ENCODE measurements at regions not wholly inside any gene's neighbourhood (a gene's known extent, or its start where the extent isn't known, plus 50 kb on each side); places are given as distances from the start of the nearest gene placed in this dataset.

- DNase-seq (ENCODE audit: low spot score), result no peak
Observed at GRCh38 chr2:42901076-42901640, 108.8 kb upstream of the HAAO start.

- DNase-seq (ENCODE audit: low spot score), result no peak
Observed at GRCh38 chr2:42900289-42900891, 108.0 kb upstream of the HAAO start.

DNA sequence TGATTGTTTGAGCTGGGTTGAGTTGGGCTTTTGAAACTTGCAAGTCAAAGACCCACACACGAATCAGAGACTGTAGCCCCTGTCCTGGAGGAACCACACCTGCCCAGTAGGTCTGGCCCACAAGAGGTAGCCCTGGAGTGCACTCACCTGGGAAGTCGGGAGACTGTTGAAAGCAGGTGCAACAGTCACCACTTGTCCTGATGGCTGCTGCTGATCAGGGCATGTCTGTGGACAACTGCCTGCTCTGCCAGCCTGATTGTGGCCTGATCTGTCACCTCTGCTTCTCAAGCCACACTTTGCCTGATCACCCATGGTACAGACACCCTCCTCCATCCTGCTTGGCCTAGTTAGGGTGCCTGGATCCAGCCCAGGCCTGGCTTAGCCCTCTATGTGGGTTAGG lies 105.0 kb upstream of the HAAO start:
- no peak for DNase-seq (ENCODE audit: low spot score)

DNA sequence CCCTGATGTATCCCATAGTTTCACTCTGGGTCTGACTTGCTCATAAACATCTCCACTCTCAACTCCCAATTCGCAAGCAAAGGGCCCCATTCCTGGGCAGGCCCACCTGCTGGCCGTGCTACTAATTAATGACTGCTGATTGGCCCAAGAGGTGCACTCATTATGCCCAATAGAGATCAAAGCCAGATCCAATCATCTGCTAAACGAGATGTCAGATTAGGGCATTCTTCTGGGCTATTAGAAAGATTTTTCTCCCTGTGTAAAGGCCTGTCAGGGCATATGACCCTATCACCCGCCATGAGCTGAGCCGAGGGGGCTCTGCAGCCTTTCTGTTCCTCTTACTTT lies 103.4 kb upstream of the HAAO start:
- DNase-seq (ENCODE audit: low spot score), result no peak

DNA sequence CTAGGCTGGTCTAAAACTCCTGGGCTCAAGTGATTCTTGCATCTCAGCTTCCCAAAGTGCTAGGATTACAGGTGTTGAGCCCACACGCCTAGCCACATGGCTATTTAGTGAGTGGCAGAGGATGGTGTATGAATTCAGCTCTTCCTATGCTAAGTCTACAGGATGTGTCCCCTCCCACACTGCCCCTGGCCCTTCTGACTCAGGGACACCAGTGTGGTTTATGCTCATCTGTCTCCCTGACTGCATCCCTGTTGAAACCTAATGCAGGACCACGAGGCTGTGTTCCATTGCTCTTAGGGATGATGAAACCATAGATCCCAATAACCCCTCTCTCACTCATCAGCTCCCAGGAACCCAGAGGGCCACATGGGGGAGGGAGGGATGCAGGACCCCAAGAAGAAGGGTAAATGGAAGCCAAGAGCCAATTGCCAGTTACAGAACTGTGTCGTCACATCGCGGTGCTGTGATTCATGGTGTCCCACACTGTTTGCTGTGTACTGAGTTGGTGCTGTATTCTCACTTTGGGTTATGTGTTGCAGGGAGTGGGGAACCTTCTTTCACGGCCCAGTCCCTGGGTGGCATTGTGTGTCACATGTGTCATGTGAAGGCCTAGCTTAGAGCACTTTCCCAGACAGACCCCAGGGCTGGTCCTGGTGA lies 102.9 kb upstream of the HAAO start:
- DNase-seq (ENCODE audit: low spot score), result no peak

DNA sequence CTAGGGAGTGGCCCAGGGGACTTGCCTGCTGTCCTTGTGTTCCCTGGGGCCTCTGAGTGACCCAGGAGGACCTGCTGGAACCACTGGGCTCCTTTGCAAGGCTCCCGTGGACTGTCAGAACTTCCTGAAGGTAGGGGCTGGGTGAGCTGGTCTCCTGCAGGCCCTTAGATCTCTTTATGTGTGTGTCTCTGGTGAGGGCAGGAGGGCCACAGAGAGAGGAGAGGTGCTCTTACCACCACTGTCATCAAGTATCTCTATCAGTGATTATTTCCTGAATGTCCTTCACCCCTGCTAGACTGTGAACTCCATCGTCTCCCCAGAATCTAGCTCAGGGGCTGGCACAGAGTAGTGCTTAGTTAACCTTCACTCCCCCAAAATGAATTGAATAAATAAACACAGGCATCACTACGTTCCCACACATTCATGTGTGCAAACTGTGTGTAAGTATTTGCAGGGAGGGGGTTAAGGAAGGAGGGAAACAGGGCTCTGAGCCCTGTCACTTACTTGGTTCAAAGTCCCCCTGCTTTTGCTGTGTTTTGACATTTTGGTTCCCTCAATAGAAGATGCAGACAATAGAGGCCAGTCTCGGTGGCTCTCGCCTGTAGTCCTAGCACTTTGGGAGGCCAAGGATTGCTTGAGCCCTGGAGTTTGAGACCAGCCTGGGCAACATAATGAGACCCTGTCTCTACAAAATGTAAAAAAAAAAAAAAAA lies 100.8 kb upstream of the HAAO start:
- no peak for DNase-seq (ENCODE audit: low spot score)

GRCh38 chr2:42890791-42891355 lies 98.5 kb upstream of the HAAO start:
- no peak for DNase-seq (ENCODE audit: low spot score)

DNA sequence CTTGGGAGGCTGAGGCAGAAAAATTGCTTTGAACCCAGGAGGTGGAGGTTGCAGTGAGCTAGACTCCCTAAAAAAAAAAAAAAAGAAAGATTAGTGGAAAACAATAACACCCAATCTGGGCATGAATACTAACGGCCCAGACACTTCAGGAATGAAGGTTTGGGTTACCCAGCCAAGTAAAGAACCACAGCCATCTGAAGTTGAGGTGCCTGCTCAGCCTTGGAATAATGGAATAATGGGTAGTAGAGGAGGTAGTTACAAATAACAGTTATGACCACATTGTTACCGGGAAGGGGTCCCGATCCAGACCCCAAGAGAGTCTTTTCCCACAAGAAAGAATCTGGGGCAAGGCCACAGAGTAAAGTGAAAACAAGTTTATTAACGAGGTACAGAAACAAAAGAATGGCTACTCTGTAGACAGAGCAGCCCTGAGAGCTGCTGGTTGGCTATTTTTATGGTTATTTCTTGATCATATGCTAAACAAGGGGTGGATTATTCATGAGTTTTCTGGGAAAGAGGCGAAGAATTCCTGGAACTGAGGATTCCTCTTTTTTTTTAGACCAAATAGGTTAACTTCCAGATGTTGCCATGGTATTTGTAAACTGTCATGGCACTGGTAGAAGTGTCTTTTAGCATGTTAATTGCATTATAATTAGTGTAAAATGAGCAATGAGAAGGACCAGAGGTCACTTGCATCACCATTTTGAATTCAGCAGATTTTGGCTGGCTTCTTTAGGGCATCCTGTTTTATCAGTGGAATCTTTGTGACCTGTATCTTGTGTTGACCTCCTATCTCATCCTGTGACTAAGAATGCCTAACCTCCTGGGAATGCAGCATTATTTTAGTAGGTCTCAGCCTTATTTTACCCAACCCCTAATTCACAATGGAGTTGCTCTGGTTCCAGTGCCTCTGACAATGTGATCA lies 96.2 kb upstream of the HAAO start:
- DNase-seq (ENCODE audit: low spot score), result no peak

DNA sequence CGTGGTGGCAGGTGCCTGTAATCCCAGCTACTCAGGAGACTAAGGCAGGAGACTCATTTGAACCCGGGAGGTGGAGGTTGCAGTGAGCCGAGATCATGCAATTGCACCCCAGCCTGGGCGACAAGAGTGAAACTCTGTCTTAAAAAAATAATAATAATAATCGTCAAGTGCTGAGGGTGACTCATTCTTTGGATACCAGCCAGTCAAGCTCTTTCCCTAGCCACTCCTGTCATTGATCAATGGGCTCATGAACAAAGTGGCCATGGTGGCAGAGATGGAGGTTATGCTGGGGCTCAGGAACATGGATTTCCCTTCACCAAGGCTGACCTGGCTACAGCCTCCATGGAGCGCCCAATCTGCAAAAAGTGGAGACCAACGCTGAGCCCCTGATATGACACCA lies 94.5 kb upstream of the HAAO start:
- DNase-seq (ENCODE audit: low spot score), result peak; percentile 41

DNA sequence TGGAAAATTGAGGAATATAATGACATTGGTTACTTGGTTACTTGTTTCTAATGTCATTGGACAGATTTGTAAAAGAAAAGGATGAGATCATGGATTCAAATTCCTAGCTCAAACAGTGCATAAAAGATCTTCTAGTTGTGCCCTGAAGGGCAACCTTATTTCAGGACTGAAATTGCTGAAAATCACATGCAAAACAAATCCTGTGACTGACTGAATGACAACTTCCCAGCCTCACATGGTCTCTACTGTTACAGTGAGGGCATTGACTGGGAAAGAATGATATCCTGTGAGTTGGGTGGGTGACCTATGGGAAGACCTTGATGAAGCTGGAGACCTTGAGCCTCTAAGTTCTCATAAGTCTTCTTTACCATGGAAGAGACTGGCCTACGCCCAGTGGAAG lies 90.4 kb upstream of the HAAO start:
- DNase-seq (ENCODE audit: low spot score), result no peak

DNA sequence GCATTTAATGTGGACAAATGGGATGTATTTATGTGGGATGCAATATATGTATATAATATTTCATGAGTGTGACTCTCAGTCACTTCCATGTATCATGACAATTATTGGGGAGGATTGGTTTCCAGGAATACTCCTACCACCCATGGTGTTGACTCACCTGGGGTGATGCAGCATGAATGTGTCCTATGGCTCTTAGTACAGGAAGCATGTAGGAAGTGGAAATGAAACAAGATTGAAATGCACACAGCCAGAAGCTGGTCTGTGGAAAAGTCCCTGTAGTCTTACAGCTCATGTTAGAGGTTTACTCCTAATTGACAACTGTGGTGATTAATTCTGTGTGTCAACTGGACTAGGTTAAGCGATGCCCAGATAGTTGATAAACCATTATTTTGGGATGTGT lies 89.3 kb upstream of the HAAO start:
- DNase-seq (ENCODE audit: low spot score), result no peak

DNA sequence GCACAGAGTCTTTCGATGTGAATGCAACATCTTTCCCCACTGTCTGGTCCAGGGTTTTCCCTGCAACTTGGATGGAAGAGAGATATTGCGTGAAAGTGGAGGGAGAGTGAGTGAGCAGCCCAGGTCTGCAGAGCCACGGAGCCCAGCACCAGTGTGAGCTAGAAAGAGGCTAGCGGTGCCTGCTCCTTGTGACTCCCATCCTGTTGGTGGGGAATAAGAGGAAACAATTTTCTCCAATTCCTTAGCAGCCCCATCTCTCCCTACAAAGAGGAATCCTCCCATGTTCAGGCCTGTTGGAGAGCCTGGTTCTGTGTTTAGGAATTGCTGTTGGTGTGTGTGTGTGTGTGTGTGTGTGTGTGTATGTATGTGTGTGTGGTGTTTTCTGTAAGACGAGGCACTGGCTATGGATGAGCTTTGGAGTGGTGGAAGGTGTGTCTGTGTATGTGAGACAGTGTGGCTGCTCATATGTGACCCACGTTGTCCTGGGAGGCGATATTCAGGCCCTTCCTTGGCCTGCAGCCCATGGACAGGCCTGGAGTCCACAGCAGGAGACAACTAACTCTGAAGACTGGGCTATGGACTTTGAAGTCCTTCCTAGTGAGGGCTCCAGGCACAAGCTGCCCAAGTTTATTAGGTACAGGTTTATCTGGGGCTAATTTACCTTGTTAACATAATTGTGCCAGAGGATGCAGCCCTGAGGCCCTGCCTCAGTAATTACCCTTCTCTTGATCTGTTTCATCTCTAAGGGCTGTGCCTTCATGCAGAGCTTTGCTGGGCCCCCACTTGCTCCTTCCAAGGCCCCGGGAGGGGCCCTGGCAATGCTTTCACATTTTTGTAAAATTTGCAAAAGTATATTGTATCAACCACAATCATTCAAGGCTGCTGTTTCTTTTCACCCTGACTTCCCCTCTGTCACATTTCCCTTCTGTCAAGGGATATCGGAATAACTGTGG lies 88.6 kb upstream of the HAAO start:
- DNase-seq (ENCODE audit: low spot score), result no peak

- no peak for DNase-seq (ENCODE audit: low spot score)
Observed at GRCh38 chr2:42879913-42880737, 87.7 kb upstream of the HAAO start.

- DNase-seq (ENCODE audit: low spot score), result no peak
Observed at GRCh38 chr2:42879121-42879705, 86.8 kb upstream of the HAAO start.

GRCh38 chr2:42878581-42878980 lies 86.2 kb upstream of the HAAO start:
- DNase-seq (ENCODE audit: low spot score), result no peak

DNA sequence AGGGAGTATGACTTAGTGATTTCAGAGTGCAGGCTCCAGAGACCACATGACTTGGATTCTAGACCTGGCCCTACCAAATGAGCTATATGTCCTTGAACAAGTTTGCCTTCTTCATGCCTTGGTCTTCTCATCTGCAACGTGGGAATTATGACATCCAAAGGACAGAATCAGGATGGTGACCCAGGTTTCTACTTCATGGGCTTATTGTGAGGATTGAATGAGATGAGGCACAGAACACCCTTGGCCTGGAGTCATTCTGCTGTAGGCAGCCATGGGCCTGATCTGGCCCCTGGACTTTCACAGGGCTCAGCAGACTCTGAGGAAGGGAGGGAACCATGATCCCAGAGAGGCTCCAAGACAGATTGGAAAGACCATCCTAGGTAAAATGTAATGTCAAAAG lies 85.6 kb upstream of the HAAO start:
- no peak for DNase-seq (ENCODE audit: low spot score)

- DNase-seq (ENCODE audit: low spot score), result no peak
Observed at GRCh38 chr2:42877511-42877910, 85.1 kb upstream of the HAAO start.

- DNase-seq (ENCODE audit: low spot score), result no peak
Observed at GRCh38 chr2:42876326-42876751, 84.0 kb upstream of the HAAO start.

DNA sequence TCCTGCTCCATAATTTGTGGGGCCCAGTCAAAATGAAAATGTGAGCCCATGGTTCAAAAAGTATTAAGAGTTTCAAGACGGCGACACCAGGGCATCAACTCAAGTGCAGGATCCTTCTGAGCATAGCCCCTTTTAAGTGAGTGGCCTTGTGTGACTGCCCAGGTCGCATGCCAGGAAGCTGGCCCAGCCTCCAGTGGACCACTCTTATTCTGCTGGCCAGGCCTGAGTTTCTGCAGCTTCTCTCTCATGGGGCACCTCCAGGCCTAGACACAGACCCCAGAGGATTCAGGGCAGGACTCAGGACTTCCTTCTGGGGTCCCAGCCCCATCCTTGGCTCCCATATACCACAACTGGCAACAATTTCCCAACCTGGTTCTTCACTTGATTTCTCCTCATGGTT lies 83.5 kb upstream of the HAAO start:
- no peak for DNase-seq (ENCODE audit: low spot score)

Data from mucosa of gallbladder (tissue), 1 donor.